HCT116 (cell line): ENCODE measurements at regions not wholly inside any gene's neighbourhood (a gene's known extent, or its start where the extent isn't known, plus 50 kb on each side); places are given as distances from the start of the nearest gene placed in this dataset.

Experiments
- ATAC-seq: fragments of 200-7000 bp; cut with Tn5 transposase; 2 replicates; pipeline ENCODE4 v1.9.1; 2020; ENCODE audit warnings: mild to moderate bottlenecking, moderate library complexity
- BruUV-seq: library from RNA; stranded (reverse); fragments of 400-500 nt; replicated peaks from 2 replicates; lab custom pipeline; 2021; lab: Mats Ljungman, UMichigan
- CTCF ChIA-PET: fragments of 300-600 bp; sonication (Branson Sonifier 250); formaldehyde crosslinking; loops from one replicate; lab custom pipeline; 2021; ENCODE audit warnings: antibody characterized with exemption; lab: Charles Lee
- POLR2A ChIA-PET: fragments of 300-600, 350-600 bp; sonication (Branson Sonifier 250); formaldehyde crosslinking; loops from one replicate; lab custom pipeline; 2021; ENCODE audit warnings: antibody characterized with exemption; lab: Charles Lee
- RAD21 ChIA-PET, 2 experiments: fragments of 300-600 bp; sonication (Branson Sonifier 250); formaldehyde crosslinking; loops; one replicate each; lab custom pipeline; 2023; ENCODE audit warnings: low total read pairs in 2 of 2; ENCODE audit not compliant: uncharacterized antibody in 2 of 2, unreplicated experiment in 2 of 2, low non-redundant PET in 1 of 2; lab: Charles Lee
- DNase-seq: peaks from one replicate; pipeline ENCODE4 v3.0.0-alpha.2; 2010; ENCODE audit warnings: low read depth, low spot score
- H2AFZ ChIP-seq: fragments of 200-600 bp; shearing (Covaris generic), sonication (generic); 2 replicates; pipeline ENCODE4 v1.6.1; 2017; ENCODE audit warnings: low read depth, mixed run types, mixed read lengths, antibody characterized with exemption, low read length; ENCODE audit not compliant: poor library complexity, severe bottlenecking
- H3K27ac ChIP-seq: 2 replicates; pipeline ENCODE4 v1.5.1; 2012; ENCODE audit warnings: low read depth, low read length
- H3K27me3 ChIP-seq: fragments of 200-600 bp; sonication (generic); 2 replicates; pipeline ENCODE4 v1.6.1; 2016; ENCODE audit warnings: mixed run types, low read length, mixed read lengths; ENCODE audit not compliant: insufficient read depth
- H3K36me3 ChIP-seq, 2 experiments: fragments of 200-500 bp in 1 of 2; fragments of 200-600 bp in 1 of 2; sonication (Bioruptor generic) in 1 of 2; sonication (generic) in 1 of 2; 2 replicates each; pipeline versions ENCODE4 v1.5.1 to v1.6.1; 2014 to 2016; ENCODE audit warnings: low read length in 2 of 2, inconsistent platforms in 1 of 2, mixed read lengths in 1 of 2, mixed run types in 1 of 2; ENCODE audit not compliant: insufficient read depth in 2 of 2, control insufficient read depth in 1 of 2
- H3K4me1 ChIP-seq, 2 experiments: fragments of 200-600 bp in 1 of 2; sonication (generic) in 1 of 2; 2 replicates each; pipeline versions ENCODE4 v1.5.1 to v1.6.1; 2012 to 2017; ENCODE audit warnings: low read length in 2 of 2, inconsistent platforms in 1 of 2, mild to moderate bottlenecking in 1 of 2, mixed read lengths in 1 of 2, mixed run types in 1 of 2, moderate library complexity in 1 of 2; ENCODE audit not compliant: insufficient read depth in 2 of 2, control insufficient read depth in 1 of 2
- H3K4me2 ChIP-seq: fragments of 200-600 bp; sonication (generic); 2 replicates; pipeline ENCODE4 v1.6.1; 2017; ENCODE audit warnings: mixed run types, low read length, mixed read lengths
- H3K4me3 ChIP-seq, 2 experiments: fragments of 200-600 bp in 1 of 2; sonication (generic) in 1 of 2; replicated peaks in 1 of 2; 2 replicates each; pipeline ENCODE4 v1.5.1; 2011 to 2016; ENCODE audit warnings: low read length in 2 of 2, control low read depth in 1 of 2, low read depth in 1 of 2, mild to moderate bottlenecking in 1 of 2, mixed read lengths in 1 of 2, mixed run types in 1 of 2
- H3K79me2 ChIP-seq: fragments of 200-600 bp; sonication (generic); 2 replicates; pipeline ENCODE4 v1.6.1; 2017; ENCODE audit warnings: mild to moderate bottlenecking, mixed run types, low read length, moderate library complexity, mixed read lengths; ENCODE audit not compliant: insufficient read depth
- H3K9ac ChIP-seq: fragments of 200-600 bp; sonication (generic); 2 replicates; pipeline ENCODE4 v1.6.1; 2016; ENCODE audit warnings: low read length, mixed read lengths
- H3K9me2 ChIP-seq: fragments of 200-600 bp; sonication (generic), shearing (Covaris generic); 2 replicates; pipeline ENCODE4 v1.6.1; 2017; ENCODE audit warnings: mixed run types, mild to moderate bottlenecking, moderate library complexity; ENCODE audit not compliant: insufficient read depth
- H3K9me3 ChIP-seq, 2 experiments: fragments of 200-500 bp in 1 of 2; fragments of 200-600 bp in 1 of 2; sonication (Bioruptor generic) in 1 of 2; sonication (generic) in 1 of 2; 2 replicates each; pipeline ENCODE4 v1.6.1; 2014 to 2017; ENCODE audit warnings: low read length in 2 of 2, mixed read lengths in 2 of 2, inconsistent platforms in 1 of 2, low read depth in 1 of 2, mild to moderate bottlenecking in 1 of 2, mixed run types in 1 of 2, moderate library complexity in 1 of 2; ENCODE audit not compliant: control insufficient read depth in 1 of 2, insufficient read depth in 1 of 2
- H4K20me1 ChIP-seq: fragments of 200-600 bp; sonication (generic), shearing (Covaris generic); 2 replicates; pipeline ENCODE4 v1.6.1; 2017; ENCODE audit warnings: mixed run types, mild to moderate bottlenecking, moderate library complexity; ENCODE audit not compliant: insufficient read depth
- ATF3 ChIP-seq: IDR thresholded peaks from 2 replicates; pipeline ENCODE4 v1.6.1; 2012
- CEBPB ChIP-seq: IDR thresholded peaks from 2 replicates; pipeline ENCODE4 v1.6.1; 2012; ENCODE audit warnings: low read depth
- EGR1 ChIP-seq: IDR thresholded peaks from 2 replicates; pipeline ENCODE4 v1.6.1; 2012; ENCODE audit warnings: low read depth
- ELF1 ChIP-seq: IDR thresholded peaks from 2 replicates; pipeline ENCODE4 v1.6.1; 2012; ENCODE audit warnings: low read depth, borderline replicate concordance
- EZH2 ChIP-seq: fragments of 200-600 bp; sonication (generic); IDR thresholded peaks from 2 replicates; pipeline ENCODE4 v1.6.1; 2017; ENCODE audit warnings: antibody characterized with exemption, mixed run types
- EZH2phosphoT487 ChIP-seq: fragments of 200-600 bp; IDR thresholded peaks from 2 replicates; pipeline ENCODE4 v1.6.1; 2018; ENCODE audit warnings: antibody characterized with exemption, borderline replicate concordance
- JUND ChIP-seq: IDR thresholded peaks from 2 replicates; pipeline ENCODE4 v1.6.1; 2012
- MAX ChIP-seq: IDR thresholded peaks from 2 replicates; pipeline ENCODE4 v1.6.1; 2012
- POLR2A ChIP-seq: IDR thresholded peaks from 2 replicates; pipeline ENCODE4 v1.7.0; 2011; ENCODE audit warnings: borderline replicate concordance; ENCODE audit not compliant: insufficient read depth, insufficient read length; ENCODE audit errors: extremely low read depth
- POLR2AphosphoS5 ChIP-seq: IDR thresholded peaks from 2 replicates; pipeline ENCODE4 v1.6.1; 2011; ENCODE audit warnings: mild to moderate bottlenecking, low read depth, low read length, moderate library complexity
- RAD21 ChIP-seq: IDR thresholded peaks from 2 replicates; pipeline ENCODE4 v1.6.1; 2012; ENCODE audit warnings: low read depth, mild to moderate bottlenecking
- SIN3A ChIP-seq: IDR thresholded peaks from 2 replicates; pipeline ENCODE4 v1.6.1; 2012; ENCODE audit warnings: low read depth
- SRF ChIP-seq: IDR thresholded peaks from 2 replicates; pipeline ENCODE4 v1.6.1; 2012; ENCODE audit warnings: low read depth
- TCF7L2 ChIP-seq: IDR thresholded peaks from 2 replicates; pipeline ENCODE4 v1.7.0; 2011; ENCODE audit warnings: borderline replicate concordance, inconsistent platforms; ENCODE audit not compliant: insufficient read depth, insufficient read length; ENCODE audit errors: extremely low read depth
- ZFX ChIP-seq: fragments of 450-650 bp; IDR thresholded peaks from 2 replicates; pipeline ENCODE4 v1.6.1; 2017
- ZNF274 ChIP-seq: fragments of 200-500 bp; sonication (Bioruptor generic); IDR thresholded peaks from 2 replicates; pipeline ENCODE4 v1.6.1; 2014; ENCODE audit warnings: mild to moderate bottlenecking, low read depth, low read length, inconsistent platforms
- intact Hi-C: fragments of 100-400 bp; cut with micrococcal nuclease; formaldehyde crosslinking; loops from 2 replicates; pipeline ENCODE4 v1.10.0; 2022
- TF ChIP-seq, protein P1 (sequence below), 3 experiments: fragments of 200-600 bp in 1 of 3; sonication (generic) in 1 of 3; IDR thresholded peaks in 2 of 3; conservative IDR thresholded peaks in 1 of 3; 2 replicates each; pipeline ENCODE4 v1.5.1; 2012 to 2017; ENCODE audit warnings: low read depth in 2 of 3, low read length in 2 of 3, antibody characterized with exemption in 1 of 3, borderline replicate concordance in 1 of 3, control low read depth in 1 of 3, mild to moderate bottlenecking in 1 of 3, mixed read lengths in 1 of 3, mixed run types in 1 of 3, moderate library complexity in 1 of 3; ENCODE audit not compliant: insufficient read depth in 1 of 3

DNA sequence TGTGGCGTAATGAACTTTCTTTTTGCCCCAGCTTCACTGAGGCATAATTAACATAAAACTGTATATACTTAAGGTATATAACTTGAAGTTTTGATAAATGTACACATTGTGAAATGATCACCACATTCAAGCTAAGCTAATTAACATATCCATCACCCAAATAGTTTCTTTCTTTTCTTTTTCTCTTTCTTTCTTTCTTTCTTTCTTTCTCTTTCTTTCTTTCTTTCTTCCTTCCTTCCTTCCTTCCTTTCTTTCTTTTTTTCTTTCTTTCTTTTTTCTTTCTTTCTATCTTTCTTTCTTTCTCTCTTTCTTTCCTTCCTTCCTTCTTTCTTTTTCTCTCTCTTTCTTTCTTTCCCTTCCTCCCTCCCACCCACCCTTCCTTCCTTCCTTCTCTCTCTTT lies 62.5 kb downstream of the XCL1 start:
- no peak overlapping the region for H3K4me2 ChIP-seq
- H3K27me3 ChIP-seq = no peaks in the 10 kb centered on the region
- no peak for ATAC-seq
- no peak overlapping the region for H3K27ac ChIP-seq
- H2AFZ ChIP-seq = no peak overlapping the region
- peaks cover 0 to 9% of the 10 kb centered on the region in 2 experiments; a peak in 1 of 4 replicates for H3K4me1 ChIP-seq
- no peaks in the 10 kb centered on the region for H3K79me2 ChIP-seq
- RAD21 ChIA-PET = no interaction called here
- CTCF ChIA-PET = interaction anchor here (1.1 to 1.9 kb wide), 2 partner anchors 9 to 709 kb away, joined by 4 to 13 read pairs; no protein-coding TSS in a partner anchor
- TF ChIP-seq TCF7L2 = no peak
- no peak for TF ChIP-seq RAD21
- no peak for TF ChIP-seq POLR2A
- TF ChIP-seq ZNF274 = no peak
- no peak for TF ChIP-seq ZFX
- no peak for TF ChIP-seq EGR1
- no peak for TF ChIP-seq CEBPB
- POLR2A ChIA-PET = no interaction called here
- no peak overlapping the region for H3K4me3 ChIP-seq
- H3K9ac ChIP-seq = no peak overlapping the region
- BruUV-seq = no TSS peak
- no peaks in the 10 kb centered on the region for H3K9me3 ChIP-seq
- intact Hi-C loops = no loop called here
- no peaks in the 10 kb centered on the region for H4K20me1 ChIP-seq
- H3K9me2 ChIP-seq = no peaks in the 10 kb centered on the region
- no peaks in the 10 kb centered on the region for H3K36me3 ChIP-seq
- DNase-seq = no peak

DNA sequence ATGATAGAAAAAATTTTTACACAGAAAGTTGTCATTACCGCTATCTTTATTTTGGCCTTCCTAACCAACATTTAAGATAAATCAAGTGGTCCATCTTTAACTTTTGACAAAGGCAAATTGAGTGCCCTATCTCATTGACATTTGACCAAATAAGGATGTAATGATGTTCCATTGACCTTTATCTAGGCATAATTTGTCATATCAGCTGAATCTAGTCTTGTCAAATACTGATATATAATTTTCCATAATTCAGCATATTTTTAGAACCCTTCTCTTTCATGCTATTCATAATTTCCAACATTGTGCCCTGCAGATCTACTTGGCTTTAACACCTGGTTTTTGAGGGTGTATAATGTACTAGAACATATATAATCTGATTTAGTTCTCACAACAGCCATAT lies 63.8 kb downstream of the XCL1 start:
- no TSS peak for BruUV-seq
- no peaks in the 10 kb centered on the region for H3K9me2 ChIP-seq
- no peak overlapping the region for H3K4me2 ChIP-seq
- H3K9ac ChIP-seq = no peak overlapping the region
- H3K27me3 ChIP-seq = no peaks in the 10 kb centered on the region
- ChIA-PET POLR2A (no interaction called here), RAD21 (no interaction called here), CTCF (no interaction called here)
- no peak overlapping the region for H2AFZ ChIP-seq
- no peak overlapping the region for H3K4me3 ChIP-seq
- peaks cover 0 to 9% of the 10 kb centered on the region in 2 experiments; a peak in 1 of 4 replicates for H3K4me1 ChIP-seq
- DNase-seq (no peak), ATAC-seq (no peak)
- H4K20me1 ChIP-seq = no peaks in the 10 kb centered on the region
- H3K79me2 ChIP-seq = no peaks in the 10 kb centered on the region
- H3K9me3 ChIP-seq = no peaks in the 10 kb centered on the region
- H3K27ac ChIP-seq = no peak overlapping the region
- H3K36me3 ChIP-seq = no peaks in the 10 kb centered on the region
- intact Hi-C loops = no loop called here
- TF ChIP-seq JUND = no peak
- no peak for TF ChIP-seq EZH2
- TF ChIP-seq TCF7L2 = no peak
- no peak for TF ChIP-seq POLR2A
- TF ChIP-seq CEBPB = no peak
- no peak for TF ChIP-seq POLR2AphosphoS5
- no peak for TF ChIP-seq ZFX
- no peak for TF ChIP-seq SIN3A
- TF ChIP-seq ATF3 = no peak
- no peak for TF ChIP-seq EZH2phosphoT487
- no peak for TF ChIP-seq SRF
- TF ChIP-seq ZNF274 = no peak
- TF ChIP-seq, protein P1, sequence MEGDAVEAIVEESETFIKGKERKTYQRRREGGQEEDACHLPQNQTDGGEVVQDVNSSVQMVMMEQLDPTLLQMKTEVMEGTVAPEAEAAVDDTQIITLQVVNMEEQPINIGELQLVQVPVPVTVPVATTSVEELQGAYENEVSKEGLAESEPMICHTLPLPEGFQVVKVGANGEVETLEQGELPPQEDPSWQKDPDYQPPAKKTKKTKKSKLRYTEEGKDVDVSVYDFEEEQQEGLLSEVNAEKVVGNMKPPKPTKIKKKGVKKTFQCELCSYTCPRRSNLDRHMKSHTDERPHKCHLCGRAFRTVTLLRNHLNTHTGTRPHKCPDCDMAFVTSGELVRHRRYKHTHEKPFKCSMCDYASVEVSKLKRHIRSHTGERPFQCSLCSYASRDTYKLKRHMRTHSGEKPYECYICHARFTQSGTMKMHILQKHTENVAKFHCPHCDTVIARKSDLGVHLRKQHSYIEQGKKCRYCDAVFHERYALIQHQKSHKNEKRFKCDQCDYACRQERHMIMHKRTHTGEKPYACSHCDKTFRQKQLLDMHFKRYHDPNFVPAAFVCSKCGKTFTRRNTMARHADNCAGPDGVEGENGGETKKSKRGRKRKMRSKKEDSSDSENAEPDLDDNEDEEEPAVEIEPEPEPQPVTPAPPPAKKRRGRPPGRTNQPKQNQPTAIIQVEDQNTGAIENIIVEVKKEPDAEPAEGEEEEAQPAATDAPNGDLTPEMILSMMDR (IDR thresholded peaks at IDR 0.05 in 2 of 3, conservative IDR thresholded peaks at IDR 0.05 in 1 of 3; ENCODE audit: borderline replicate concordance in 1 of 3, insufficient read depth in 1 of 3, low read depth in 2 of 3, low read length in 2 of 3) = no peak
- no peak for TF ChIP-seq MAX
- TF ChIP-seq ELF1 = no peak
- no peak for TF ChIP-seq RAD21
